HCT116 (cell line): ENCODE measurements at regions not wholly inside any gene's neighbourhood (a gene's known extent, or its start where the extent isn't known, plus 50 kb on each side); places are given as distances from the start of the nearest gene placed in this dataset.

Experiments
- ATF3 ChIP-seq: IDR thresholded peaks from 2 replicates; pipeline ENCODE4 v1.6.1; 2012
- EZH2 ChIP-seq: fragments of 200-600 bp; sonication (generic); IDR thresholded peaks from 2 replicates; pipeline ENCODE4 v1.6.1; 2017; ENCODE audit warnings: antibody characterized with exemption, mixed run types
- POLR2A ChIP-seq: IDR thresholded peaks from 2 replicates; pipeline ENCODE4 v1.7.0; 2011; ENCODE audit warnings: borderline replicate concordance; ENCODE audit not compliant: insufficient read depth, insufficient read length; ENCODE audit errors: extremely low read depth
- ZFX ChIP-seq: fragments of 450-650 bp; IDR thresholded peaks from 2 replicates; pipeline ENCODE4 v1.6.1; 2017
- ZNF274 ChIP-seq: fragments of 200-500 bp; sonication (Bioruptor generic); IDR thresholded peaks from 2 replicates; pipeline ENCODE4 v1.6.1; 2014; ENCODE audit warnings: mild to moderate bottlenecking, low read depth, low read length, inconsistent platforms

DNA sequence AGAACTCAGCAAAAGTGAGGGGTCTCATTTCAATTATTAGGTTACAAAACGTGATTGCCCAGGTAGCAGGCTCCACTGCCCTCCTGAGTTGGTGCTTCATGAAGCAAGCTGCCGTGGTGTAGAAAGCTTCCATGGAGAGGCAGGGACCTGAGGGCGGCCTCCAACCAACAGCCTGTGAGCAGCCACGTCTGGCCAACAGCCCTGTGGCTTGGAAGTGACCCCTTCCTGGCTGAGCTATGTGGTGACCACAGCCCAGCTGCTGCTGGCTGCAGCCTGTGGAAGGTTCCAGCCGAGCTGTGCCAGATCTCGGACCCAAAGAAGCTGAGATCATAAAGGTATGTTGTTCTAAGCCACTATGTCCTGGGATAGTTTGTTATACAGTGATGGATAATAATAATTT lies 122.5 kb upstream of the KLF6 start:
- no peak for TF ChIP-seq ZFX
- TF ChIP-seq POLR2A = no peak
- TF ChIP-seq EZH2 = no peak
- TF ChIP-seq ZNF274 = no peak
- no peak for TF ChIP-seq ATF3
